ENCODE measurements at regions not wholly inside any gene's neighbourhood (a gene's known extent, or its start where the extent isn't known, plus 50 kb on each side); places are given as distances from the start of the nearest gene placed in this dataset.
"Not testable (repeated sequence)": the region's sequence is repeated elsewhere in the genome, so short reads cannot be mapped to it uniquely, and the experiment has no call there.

DNA sequence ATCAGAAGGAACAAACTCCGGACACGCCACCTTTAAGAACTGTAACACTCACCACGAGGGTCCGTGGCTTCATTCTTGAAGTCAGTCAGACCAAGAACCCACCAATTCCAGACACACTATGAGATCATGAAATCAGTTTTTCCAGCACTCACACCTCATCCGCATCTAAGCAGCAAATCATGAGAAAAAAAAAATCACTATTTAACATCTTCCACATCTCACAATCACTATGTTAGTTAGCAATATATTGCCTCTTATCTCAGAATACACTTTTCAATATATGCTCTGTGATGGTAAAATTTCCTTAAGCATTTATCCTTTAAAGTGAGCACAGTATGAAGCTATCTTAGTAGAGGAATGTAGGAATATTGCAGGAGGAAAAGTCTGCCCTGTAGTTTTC, 328.7 kb downstream of the FAM181B start:
- Mint-ChIP-seq H3K27me3 (peaks cover 0 to 8% (median 0%) of the 10 kb centered on the region in 5 donors), H3K4me3 (no peak overlapping the region), H3K27ac (no peak overlapping the region), H3K4me1 (no peaks in the 10 kb centered on the region), H3K9me3 (peaks cover 0 to 15% (median 1%) of the 10 kb centered on the region in 9 donors), H3K36me3 (peaks cover 0 to 5% (median 0%) of the 10 kb centered on the region in 3 donors)
- DNase-seq (no peak), ATAC-seq (no peak)
- POLR2A ChIA-PET = no interaction called here

DNA sequence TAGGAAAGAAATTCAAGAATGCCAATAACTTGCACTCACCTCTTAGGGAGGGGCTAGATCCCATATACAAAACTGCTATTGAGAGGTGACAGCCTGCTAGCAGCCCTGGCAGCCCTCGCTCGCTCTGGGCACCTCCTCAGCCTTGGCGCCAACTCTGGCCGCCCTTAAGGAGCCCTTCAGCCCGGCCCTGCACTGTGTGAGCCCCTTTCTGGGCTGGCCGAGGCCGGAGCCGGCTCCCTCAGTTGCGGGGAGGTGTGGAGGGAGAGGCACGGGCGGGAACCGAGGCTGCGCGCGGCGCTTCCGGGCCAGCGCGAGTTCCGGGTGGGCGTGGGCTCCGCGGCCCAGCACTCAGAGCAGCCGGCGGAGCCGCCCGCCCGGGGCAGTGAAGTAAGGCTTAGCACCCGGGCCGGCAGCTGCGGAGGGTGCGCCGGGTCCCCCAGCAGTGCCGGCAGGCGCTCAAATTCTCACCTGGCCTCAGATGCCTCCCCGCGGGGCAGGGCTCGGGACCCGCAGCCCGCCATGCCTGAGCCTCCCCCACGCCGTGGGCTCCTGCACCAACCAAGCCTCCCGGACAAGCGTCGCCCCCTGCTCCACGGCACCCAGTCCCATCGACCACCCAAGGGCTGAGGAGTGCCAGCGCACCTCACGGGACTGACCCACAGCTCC, 329.9 kb downstream of the FAM181B start:
- Mint-ChIP-seq H3K4me3 (no peak overlapping the region), H3K27ac (no peak overlapping the region), H3K4me1 (no peaks in the 10 kb centered on the region), H3K27me3 (peaks cover 0 to 8% (median 0%) of the 10 kb centered on the region in 5 donors), H3K9me3 (peaks cover 0 to 16% (median 1%) of the 10 kb centered on the region in 9 donors), H3K36me3 (peaks cover 0 to 5% (median 0%) of the 10 kb centered on the region in 3 donors)
- POLR2A ChIA-PET = no interaction called here
- ATAC-seq = no peak
- DNase-seq = no peak

DNA sequence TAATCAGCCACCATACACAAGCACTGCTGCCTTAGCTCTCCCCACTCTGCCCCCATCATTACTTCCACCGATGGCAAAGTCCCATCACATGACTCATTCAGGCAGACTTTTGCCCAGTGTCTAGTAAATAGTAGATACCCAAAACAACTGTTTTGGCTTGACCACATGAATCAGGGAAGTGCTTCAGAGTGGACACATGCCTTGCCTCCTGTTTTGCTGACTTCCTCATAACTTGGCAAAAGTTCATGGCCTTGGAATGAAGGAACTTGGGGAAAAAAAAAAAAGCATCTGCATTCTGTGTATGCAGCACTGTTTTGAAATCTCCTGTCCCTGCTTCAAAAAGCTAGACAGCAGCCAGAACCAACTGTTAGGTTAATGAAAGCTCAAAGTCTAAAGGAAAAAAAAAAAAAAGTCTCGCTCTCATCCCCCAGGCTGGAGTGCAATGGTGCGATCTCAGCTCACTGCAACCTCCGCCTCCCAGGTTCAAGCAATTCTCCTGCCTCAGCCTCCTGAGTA, 335.3 kb downstream of the FAM181B start:
- Mint-ChIP-seq H3K36me3 (no peaks in the 10 kb centered on the region), H3K9me3 (peaks cover 0 to 28% (median 5%) of the 10 kb centered on the region in 9 donors), H3K27ac (no peak overlapping the region), H3K4me3 (no peak overlapping the region), H3K4me1 (no peaks in the 10 kb centered on the region), H3K27me3 (no peaks in the 10 kb centered on the region)
- ATAC-seq (no peak), DNase-seq (no peak)
- POLR2A ChIA-PET = no interaction called here

DNA sequence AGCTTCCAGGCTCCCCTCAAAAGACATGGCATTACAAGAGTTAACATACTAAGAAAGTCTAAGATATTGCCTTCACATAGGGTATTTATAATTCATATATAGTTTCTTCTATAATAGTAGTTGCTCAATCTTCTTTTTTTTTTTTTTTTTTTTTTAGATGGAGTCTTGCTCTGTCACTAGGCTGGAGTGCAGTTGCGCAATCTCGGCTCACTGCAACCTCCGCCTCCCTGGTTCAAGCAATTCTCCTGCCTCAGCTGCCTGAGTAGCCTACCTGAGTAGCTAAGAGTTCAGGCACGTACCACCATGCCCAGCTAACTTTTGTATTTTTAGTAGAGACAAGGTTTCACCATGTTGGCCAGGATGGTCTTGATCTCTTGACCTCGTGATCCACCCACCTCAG, 337.0 kb downstream of the FAM181B start:
- H3K36me3 Mint-ChIP-seq, H3K4me1 Mint-ChIP-seq, POLR2A ChIA-PET, H3K4me3 Mint-ChIP-seq, DNase-seq, ATAC-seq, H3K27me3 Mint-ChIP-seq, H3K27ac Mint-ChIP-seq: not testable (repeated sequence)
- H3K9me3 Mint-ChIP-seq = peaks cover 5 to 35% (median 14%) of the 10 kb centered on the region in 9 donors

DNA sequence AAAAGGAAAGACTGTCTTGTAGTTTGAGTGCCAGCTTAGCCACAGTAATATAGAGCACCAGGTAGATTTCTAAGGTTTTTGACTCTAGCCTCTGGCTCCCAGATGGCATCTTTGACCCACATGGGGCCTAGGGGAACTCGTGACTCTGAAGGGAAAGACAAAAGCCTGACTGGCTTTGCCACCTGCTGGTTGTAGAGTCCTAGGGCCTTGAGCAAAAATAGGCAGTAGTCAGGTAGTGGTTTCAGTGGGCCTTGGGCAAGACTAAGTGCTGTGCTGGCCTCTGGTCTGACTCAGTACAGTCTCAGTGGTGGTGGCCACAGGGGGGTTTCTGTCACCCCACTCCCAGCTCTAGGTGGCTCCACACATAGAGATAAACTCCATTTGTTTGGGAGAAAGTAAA, 349.4 kb downstream of the FAM181B start:
- no peaks in the 10 kb centered on the region for H3K4me1 Mint-ChIP-seq

DNA sequence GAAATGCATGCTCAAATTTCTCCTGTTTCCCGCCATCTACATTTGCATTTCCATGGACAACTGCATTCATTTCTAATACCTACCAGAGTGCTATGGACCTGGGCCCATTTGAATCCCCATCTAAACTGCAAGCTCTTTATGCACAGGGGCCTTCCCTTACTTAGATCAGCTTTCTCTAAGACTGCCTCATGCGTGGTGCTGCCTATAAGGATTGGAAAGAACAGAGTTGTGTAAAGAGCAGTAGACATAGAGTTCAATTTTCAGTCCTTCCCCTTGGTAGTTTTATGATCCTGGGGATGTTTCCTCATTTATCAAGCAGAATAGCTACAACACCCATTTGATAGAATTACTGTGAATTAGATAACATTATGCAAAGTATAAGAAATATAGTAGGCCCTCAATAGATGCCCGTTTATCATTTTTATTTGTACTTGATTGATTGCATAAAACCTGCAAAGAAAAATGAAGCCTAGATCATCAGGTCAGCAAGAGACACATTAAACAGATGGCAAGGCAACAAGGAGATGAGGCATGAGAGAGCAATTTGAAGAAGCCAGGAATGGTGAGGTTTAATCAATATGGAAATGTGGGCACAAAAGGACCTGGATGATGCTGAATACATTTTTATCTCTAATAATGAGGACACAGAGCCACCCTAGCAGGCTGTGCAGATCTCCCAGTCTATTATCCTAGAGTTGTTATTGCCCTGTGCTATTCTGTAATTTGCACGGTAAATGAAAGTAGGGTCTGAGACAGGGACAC, 359.7 kb downstream of the FAM181B start:
- no peak for DNase-seq
- Mint-ChIP-seq H3K27ac (peak overlapping the region in 1 of 10 donors; percentile 24), H3K4me1 (no peaks in the 10 kb centered on the region), H3K4me3 (no peak overlapping the region), H3K27me3 (peaks cover 0 to 4% (median 0%) of the 10 kb centered on the region in 5 donors), H3K36me3 (no peaks in the 10 kb centered on the region), H3K9me3 (peaks cover 0 to 17% (median 3%) of the 10 kb centered on the region in 9 donors)
- no peak for ATAC-seq
- POLR2A ChIA-PET = no interaction called here

More for the DNA sequence above, 349.4 kb downstream of the FAM181B start:
- H3K27me3 Mint-ChIP-seq = peaks cover 0 to 5% (median 0%) of the 10 kb centered on the region in 5 donors
- H3K9me3 Mint-ChIP-seq = peaks cover 0 to 11% (median 6%) of the 10 kb centered on the region in 9 donors
- H3K36me3 Mint-ChIP-seq = peaks cover 0 to 5% (median 0%) of the 10 kb centered on the region in 3 donors
- DNase-seq (no peak), ATAC-seq (no peak)
- POLR2A ChIA-PET = no interaction called here
- H3K4me3 Mint-ChIP-seq = no peak overlapping the region
- H3K27ac Mint-ChIP-seq = no peak overlapping the region

DNA sequence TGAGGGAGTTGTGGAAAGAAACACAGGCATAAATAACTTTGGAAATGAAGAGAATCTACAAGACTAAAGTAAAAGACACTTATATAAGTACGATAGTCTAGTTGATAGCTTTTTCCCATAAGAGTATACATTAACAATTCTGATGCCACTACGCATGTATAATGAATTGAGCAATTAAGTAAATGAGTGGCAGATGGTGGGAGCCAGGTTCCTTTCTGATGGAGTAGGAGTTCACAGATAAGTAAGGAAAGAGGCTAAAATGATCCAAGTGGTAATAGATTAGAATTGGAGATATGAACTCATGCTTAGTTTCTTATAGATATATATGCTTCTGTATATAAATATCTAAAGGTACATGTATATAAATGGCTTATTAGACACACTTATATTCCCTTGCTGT, 368.3 kb downstream of the FAM181B start:
- no peak overlapping the region for H3K27ac Mint-ChIP-seq
- DNase-seq (no peak), ATAC-seq (no peak)
- H3K36me3 Mint-ChIP-seq = no peaks in the 10 kb centered on the region
- H3K4me1 Mint-ChIP-seq = no peaks in the 10 kb centered on the region
- peaks cover 0 to 4% (median 0%) of the 10 kb centered on the region in 5 donors for H3K27me3 Mint-ChIP-seq
- POLR2A ChIA-PET = no interaction called here
- H3K4me3 Mint-ChIP-seq = no peak overlapping the region
- peaks cover 0 to 3% (median 0%) of the 10 kb centered on the region in 9 donors for H3K9me3 Mint-ChIP-seq

DNA sequence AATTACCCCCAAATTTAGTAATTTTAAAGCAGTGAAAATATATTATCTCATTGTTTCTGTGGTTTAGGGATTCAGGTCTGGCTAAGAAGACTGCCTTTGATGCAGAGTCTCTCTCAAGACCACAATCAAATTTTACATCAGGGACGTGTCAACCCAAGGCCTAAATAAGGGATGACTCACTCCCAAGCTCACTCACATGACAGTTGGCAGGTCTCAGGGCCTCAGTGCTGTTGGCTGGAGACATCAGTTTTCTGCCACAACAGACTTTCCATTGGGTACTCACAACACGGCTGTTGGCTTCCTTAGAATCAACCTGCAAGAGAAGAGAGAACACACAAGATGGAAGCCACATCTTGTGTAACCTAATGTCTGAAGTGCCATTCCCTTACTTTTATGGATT, 377.3 kb downstream of the FAM181B start:
- POLR2A ChIA-PET = no interaction called here

DNA sequence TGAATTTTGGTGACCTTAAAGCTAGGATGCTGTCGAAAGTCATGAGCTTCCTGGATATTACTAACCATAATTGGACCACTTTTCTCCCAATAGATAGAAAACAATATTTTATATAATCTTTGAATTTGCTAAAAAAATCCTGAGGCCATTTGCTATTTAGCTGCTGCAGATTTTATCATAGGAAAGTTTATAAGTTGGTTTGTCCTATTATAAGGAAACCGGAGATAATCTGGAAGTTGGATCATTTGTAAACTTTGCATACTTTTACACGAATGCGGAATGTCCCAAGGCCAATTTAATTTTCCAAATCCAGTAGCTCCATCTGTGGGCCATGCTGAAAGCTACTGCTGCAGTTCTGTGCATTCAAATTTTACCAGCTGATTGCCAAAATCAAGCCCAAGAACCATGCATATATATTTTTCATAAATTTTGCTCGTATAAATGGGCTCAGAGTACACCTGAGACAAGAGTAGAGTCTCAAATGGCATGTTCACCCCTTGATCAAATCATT, 378.3 kb downstream of the FAM181B start:
- H3K36me3 Mint-ChIP-seq = no peaks in the 10 kb centered on the region
- no peak overlapping the region for H3K4me3 Mint-ChIP-seq
- no peaks in the 10 kb centered on the region for H3K4me1 Mint-ChIP-seq
- ATAC-seq (no peak), DNase-seq (no peak)
- H3K27ac Mint-ChIP-seq = no peak overlapping the region
- peaks cover 0 to 5% (median 0%) of the 10 kb centered on the region in 9 donors for H3K9me3 Mint-ChIP-seq
- POLR2A ChIA-PET = no interaction called here
- no peaks in the 10 kb centered on the region for H3K27me3 Mint-ChIP-seq

More for the DNA sequence above, 377.3 kb downstream of the FAM181B start:
- no peaks in the 10 kb centered on the region for H3K36me3 Mint-ChIP-seq
- H3K27ac Mint-ChIP-seq = no peak overlapping the region
- peaks cover 0 to 5% (median 0%) of the 10 kb centered on the region in 9 donors for H3K9me3 Mint-ChIP-seq
- no peak overlapping the region for H3K4me3 Mint-ChIP-seq
- DNase-seq (no peak), ATAC-seq (no peak)
- H3K4me1 Mint-ChIP-seq = no peaks in the 10 kb centered on the region
- no peaks in the 10 kb centered on the region for H3K27me3 Mint-ChIP-seq

DNA sequence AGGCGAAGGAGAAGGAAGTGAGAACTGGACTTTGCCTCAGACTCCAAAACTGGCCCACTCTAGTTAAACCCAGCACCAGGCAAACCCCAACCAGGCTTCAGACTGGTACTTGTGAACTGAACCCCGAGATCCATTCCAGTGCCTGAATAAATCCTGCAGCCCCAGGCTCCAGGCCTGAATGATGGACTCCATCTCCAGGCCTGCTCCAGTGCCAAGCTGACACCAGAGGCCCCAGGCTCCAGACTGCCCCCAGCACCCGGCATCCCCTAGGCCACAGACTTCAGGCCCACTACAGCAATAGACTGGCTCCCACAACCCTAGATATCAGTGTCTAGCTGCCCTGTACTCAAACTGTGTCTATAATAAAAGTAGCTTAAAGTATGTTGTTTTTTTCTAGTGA, 406.8 kb downstream of the FAM181B start:
- Mint-ChIP-seq H3K9me3 (peaks cover 0 to 2% (median 0%) of the 10 kb centered on the region in 9 donors), H3K4me1 (no peaks in the 10 kb centered on the region), H3K27ac (no peak overlapping the region), H3K36me3 (no peaks in the 10 kb centered on the region), H3K27me3 (peaks cover 0 to 4% (median 0%) of the 10 kb centered on the region in 5 donors), H3K4me3 (no peak overlapping the region)
- no peak for DNase-seq
- POLR2A ChIA-PET = no interaction called here
- no peak for ATAC-seq

DNA sequence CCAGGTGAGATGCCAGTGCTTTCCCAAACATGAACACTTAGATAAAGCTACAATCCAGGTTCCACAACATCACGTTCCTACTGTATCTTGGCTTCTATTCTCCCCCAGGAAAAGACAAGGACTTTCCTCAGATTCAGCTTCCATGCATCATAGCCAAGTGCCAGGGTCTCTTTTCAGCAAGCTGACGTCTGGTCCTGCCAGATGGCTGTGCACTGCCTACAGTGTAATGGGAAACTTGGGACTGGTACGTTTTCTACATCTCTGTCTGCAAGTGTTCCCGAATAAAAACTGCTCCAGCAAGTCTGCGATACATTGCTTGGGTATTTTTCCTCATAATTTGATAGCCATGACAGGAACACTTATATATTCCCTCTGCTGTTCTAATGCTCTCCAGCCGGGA, 412.5 kb downstream of the FAM181B start:
- H3K27ac Mint-ChIP-seq = no peak overlapping the region
- ATAC-seq (no peak), DNase-seq (no peak)
- peaks cover 0 to 4% (median 0%) of the 10 kb centered on the region in 9 donors for H3K9me3 Mint-ChIP-seq
- H3K4me3 Mint-ChIP-seq = no peak overlapping the region
- H3K4me1 Mint-ChIP-seq = no peaks in the 10 kb centered on the region
- POLR2A ChIA-PET = no interaction called here
- H3K36me3 Mint-ChIP-seq = no peaks in the 10 kb centered on the region
- H3K27me3 Mint-ChIP-seq = no peaks in the 10 kb centered on the region

DNA sequence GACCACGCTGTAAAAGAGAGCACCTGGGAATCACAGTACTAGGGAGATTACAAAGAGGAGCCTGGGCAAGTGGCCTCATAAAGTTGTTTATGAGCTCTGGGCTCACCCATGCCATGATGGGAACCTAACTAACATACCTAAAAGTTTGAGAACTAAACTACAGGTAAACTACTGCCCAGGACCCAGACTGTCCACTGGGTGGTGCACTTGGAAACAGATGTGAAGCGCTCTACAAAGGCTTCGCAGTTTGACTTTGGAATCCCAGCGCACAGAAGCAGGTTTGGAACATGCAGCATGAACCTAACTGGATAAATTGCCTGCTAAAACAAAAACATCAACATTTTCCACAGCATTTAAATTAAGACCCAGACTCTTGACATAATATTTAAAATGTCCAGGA, 418.6 kb downstream of the FAM181B start:
- Mint-ChIP-seq H3K27me3 (no peaks in the 10 kb centered on the region), H3K36me3 (no peaks in the 10 kb centered on the region), H3K9me3 (peaks cover 0 to 4% (median 0%) of the 10 kb centered on the region in 9 donors), H3K4me3 (no peak overlapping the region), H3K27ac (no peak overlapping the region), H3K4me1 (no peaks in the 10 kb centered on the region)
- POLR2A ChIA-PET = no interaction called here
- no peak for ATAC-seq
- no peak for DNase-seq

DNA sequence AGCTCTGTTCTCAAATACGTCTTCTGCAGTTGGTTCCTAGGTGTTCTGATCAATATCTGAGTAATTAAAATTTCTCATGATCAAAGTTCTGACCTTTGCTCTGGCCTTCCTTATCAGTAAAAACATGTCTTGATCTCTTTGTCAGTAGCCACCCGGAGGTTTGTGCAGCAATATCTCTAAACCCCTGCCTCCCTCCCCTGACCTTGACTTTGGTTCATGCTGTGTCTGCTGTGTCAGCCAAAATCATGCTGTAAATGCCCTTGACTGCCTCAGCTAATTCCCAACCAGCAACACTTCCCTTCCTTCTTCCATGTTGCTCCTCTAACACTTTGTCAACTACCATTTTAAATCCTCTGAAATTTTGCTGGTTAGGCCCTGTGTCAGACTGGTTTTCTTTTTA, 424.7 kb downstream of the FAM181B start:
- no peak for DNase-seq
- Mint-ChIP-seq H3K9me3 (peaks cover 0 to 6% (median 0%) of the 10 kb centered on the region in 9 donors), H3K4me1 (no peaks in the 10 kb centered on the region), H3K27ac (no peak overlapping the region), H3K4me3 (no peak overlapping the region), H3K36me3 (no peaks in the 10 kb centered on the region), H3K27me3 (no peaks in the 10 kb centered on the region)
- POLR2A ChIA-PET = no interaction called here
- ATAC-seq = no peak
